ENCODE measurements at regions not wholly inside any gene's neighbourhood (a gene's known extent, or its start where the extent isn't known, plus 50 kb on each side); places are given as distances from the start of the nearest gene placed in this dataset.

- RAD21 ChIA-PET (ENCODE audit: low non-redundant PET in 1 of 2, low total read pairs in 2 of 2, uncharacterized antibody in 2 of 2, unreplicated experiment in 2 of 2): no interaction called here
- no peak for TF ChIP-seq TCF7L2 (IDR thresholded peaks at IDR 0.05; ENCODE audit: borderline replicate concordance, extremely low read depth, insufficient read depth, insufficient read length)
- peak; percentile 43; the same call in 1 of the 2 replicates for TF ChIP-seq CBX3 (IDR thresholded peaks at IDR 0.05; ENCODE audit: low read depth)
- TF ChIP-seq RAD21 (IDR thresholded peaks at IDR 0.05; ENCODE audit: low read depth): peak; percentile 63
- peak; percentile 63 to 88 (median 67) for TF ChIP-seq CTCF (IDR thresholded peaks at IDR 0.05 in 2 of 3, conservative IDR thresholded peaks at IDR 0.05 in 1 of 3; ENCODE audit: borderline replicate concordance in 1 of 3, insufficient read depth in 1 of 3, low read depth in 2 of 3, low read length in 2 of 3)
- POLR2A ChIA-PET: no interaction called here
- no peak overlapping the region for H3K27ac ChIP-seq (ENCODE audit: low read depth, low read length)
- CTCF ChIA-PET: interaction anchor here (0.5 to 1.5 kb wide), 12 partner anchors 9 to 1532 kb away, joined by 3 to 11 read pairs (median 4); no protein-coding TSS in a partner anchor
- H3K9ac ChIP-seq (ENCODE audit: low read length): no peak overlapping the region
- H3K9me2 ChIP-seq (ENCODE audit: insufficient read depth): no peaks in the 10 kb centered on the region
- H3K79me2 ChIP-seq (ENCODE audit: insufficient read depth, low read length): no peaks in the 10 kb centered on the region
- H4K20me1 ChIP-seq (ENCODE audit: insufficient read depth): no peaks in the 10 kb centered on the region
- peak overlapping the region; percentile 83 for H2AFZ ChIP-seq (ENCODE audit: low read depth, low read length, poor library complexity, severe bottlenecking)
- H3K27me3 ChIP-seq (ENCODE audit: insufficient read depth, low read length): no peaks in the 10 kb centered on the region
- intact Hi-C loops (cut with micrococcal nuclease): loop anchor here (1.0 to 10.0 kb wide), 4 partner anchors 373 to 791 kb away; no protein-coding TSS in a partner anchor
- no peak overlapping the region for H3K4me3 ChIP-seq (replicated peaks in 1 of 2; ENCODE audit: low read depth in 1 of 2, low read length in 2 of 2)
- no peaks in the 10 kb centered on the region for H3K36me3 ChIP-seq (ENCODE audit: control insufficient read depth in 1 of 2, insufficient read depth in 2 of 2, low read length in 2 of 2)
- no TSS peak for BruUV-seq (replicated peaks)
- ATAC-seq: peak; percentile 62; the same call in 1 of the 2 replicates
- DNase-seq (ENCODE audit: low read depth, low spot score): peak; percentile 22
- H3K4me1 ChIP-seq (ENCODE audit: control insufficient read depth in 1 of 2, insufficient read depth in 2 of 2, low read length in 2 of 2): no peaks in the 10 kb centered on the region
- H3K4me2 ChIP-seq (ENCODE audit: low read length): no peak overlapping the region
- no peaks in the 10 kb centered on the region for H3K9me3 ChIP-seq (ENCODE audit: control insufficient read depth in 1 of 2, insufficient read depth in 1 of 2, low read depth in 1 of 2, low read length in 2 of 2)
Observed at GRCh38 chr2:211035548-211036185, 479.3 kb downstream of the CPS1 start.

GRCh38 chr2:211045025-211045424, 488.6 kb downstream of the CPS1 start:
- no peak overlapping the region for H3K4me3 ChIP-seq (replicated peaks in 1 of 2; ENCODE audit: low read depth in 1 of 2, low read length in 2 of 2)
- intact Hi-C loops (cut with micrococcal nuclease): no loop called here
- no peak overlapping the region for H2AFZ ChIP-seq (ENCODE audit: low read depth, low read length, poor library complexity, severe bottlenecking)
- DNase-seq (ENCODE audit: low read depth, low spot score): no peak
- H3K9ac ChIP-seq (ENCODE audit: low read length): no peak overlapping the region
- H3K4me2 ChIP-seq (ENCODE audit: low read length): no peak overlapping the region
- CTCF ChIA-PET: interaction anchor here (0.7 to 2.4 kb wide), 2 partner anchors 10 to 1522 kb away, joined by 6 to 11 read pairs; no protein-coding TSS in a partner anchor
- no peaks in the 10 kb centered on the region for H3K4me1 ChIP-seq (ENCODE audit: control insufficient read depth in 1 of 2, insufficient read depth in 2 of 2, low read length in 2 of 2)
- H3K79me2 ChIP-seq (ENCODE audit: insufficient read depth, low read length): no peaks in the 10 kb centered on the region
- ATAC-seq: no peak
- no peaks in the 10 kb centered on the region for H3K27me3 ChIP-seq (ENCODE audit: insufficient read depth, low read length)
- RAD21 ChIA-PET (ENCODE audit: low non-redundant PET in 1 of 2, low total read pairs in 2 of 2, uncharacterized antibody in 2 of 2, unreplicated experiment in 2 of 2): no interaction called here
- H3K27ac ChIP-seq (ENCODE audit: low read depth, low read length): no peak overlapping the region
- H3K36me3 ChIP-seq (ENCODE audit: control insufficient read depth in 1 of 2, insufficient read depth in 2 of 2, low read length in 2 of 2): no peaks in the 10 kb centered on the region
- POLR2A ChIA-PET: no interaction called here
- BruUV-seq (replicated peaks): no TSS peak
- no peaks in the 10 kb centered on the region for H3K9me2 ChIP-seq (ENCODE audit: insufficient read depth)
- H3K9me3 ChIP-seq (ENCODE audit: control insufficient read depth in 1 of 2, insufficient read depth in 1 of 2, low read depth in 1 of 2, low read length in 2 of 2): no peaks in the 10 kb centered on the region
- H4K20me1 ChIP-seq (ENCODE audit: insufficient read depth): no peaks in the 10 kb centered on the region
- TF ChIP-seq CTCF (IDR thresholded peaks at IDR 0.05 in 2 of 3, conservative IDR thresholded peaks at IDR 0.05 in 1 of 3; ENCODE audit: borderline replicate concordance in 1 of 3, insufficient read depth in 1 of 3, low read depth in 2 of 3, low read length in 2 of 3) (no peak), MAX (IDR thresholded peaks at IDR 0.05) (no peak), REST (IDR thresholded peaks at IDR 0.05; ENCODE audit: low read depth) (no peak), ZFX (IDR thresholded peaks at IDR 0.05) (no peak), EGR1 (IDR thresholded peaks at IDR 0.05; ENCODE audit: low read depth) (no peak), ZNF274 (IDR thresholded peaks at IDR 0.05; ENCODE audit: low read depth, low read length) (no peak), EZH2phosphoT487 (IDR thresholded peaks at IDR 0.05; ENCODE audit: borderline replicate concordance) (no peak)

Measured in HCT116 (cell line).